HepG2 (cell line): ENCODE measurements at regions not wholly inside any gene's neighbourhood (a gene's known extent, or its start where the extent isn't known, plus 50 kb on each side); places are given as distances from the start of the nearest gene placed in this dataset.
A peak's percentile ranks its signal among the peaks of the same experiment; 100 is the strongest.

Source experiments
- ATAC-seq: fragments of 200-7000 bp; cut with Tn5 transposase; 3 replicates; pipeline ENCODE4 v1.9.1; 2020; ENCODE audit warnings: mild to moderate bottlenecking, moderate library complexity
- BruUV-seq: library from RNA; stranded (reverse); fragments of 400-500 nt; replicated peaks from 2 replicates; lab custom pipeline; 2021; lab: Mats Ljungman, UMichigan
- CTCF ChIA-PET: fragments of 300-600 bp; formaldehyde crosslinking; extraction: SDS; loops from one replicate; lab custom pipeline; 2021; ENCODE audit warnings: low total read pairs, inconsistent platforms, low intra/inter-chr PET ratio; lab: Yijun Ruan, JAX
- POLR2A ChIA-PET: fragments of 350-600 bp; sonication (Branson Sonifier 250); formaldehyde crosslinking; loops from one replicate; lab custom pipeline; 2020; ENCODE audit warnings: antibody characterized with exemption, inconsistent platforms; lab: Yijun Ruan, JAX
- DNase-seq: peaks from one replicate; pipeline ENCODE4 v3.0.0-alpha.2; 2015; ENCODE audit warnings: low spot score
- FAIRE-seq: peaks from 3 replicates; lab custom pipeline; 2011; peaks lifted over from hg19 to GRCh38; lab: Jason Lieb, UNC
- H2AFZ ChIP-seq: one replicate; pipeline ENCODE4 v1.6.1; 2011; ENCODE audit warnings: low read length, inconsistent platforms
- H3K27ac ChIP-seq: fragments of 300-600 bp; 3 replicates; pipeline ENCODE4 v1.8.0; 2011; ENCODE audit warnings: mixed run types, mild to moderate bottlenecking, mixed read lengths, low read length, inconsistent platforms; ENCODE audit not compliant: insufficient read depth; ENCODE audit errors: extremely low read length
- H3K27me3 ChIP-seq, 2 experiments: fragments of 200-600 bp in 1 of 2; 2 replicates in 1 of 2; 3 replicates in 1 of 2; pipeline versions ENCODE4 v1.6.0 to v1.8.0; 2011; ENCODE audit warnings: low read length in 2 of 2, mild to moderate bottlenecking in 2 of 2, moderate library complexity in 2 of 2, inconsistent platforms in 1 of 2; ENCODE audit not compliant: insufficient read depth in 2 of 2, control insufficient read depth in 1 of 2
- H3K36me3 ChIP-seq, 2 experiments: fragments of 200-600 bp in 1 of 2; replicated peaks in 1 of 2; 2 replicates in 1 of 2; 3 replicates in 1 of 2; pipeline versions ENCODE4 v1.5.1 to v1.8.0; 2011; ENCODE audit warnings: low read length in 2 of 2, inconsistent platforms in 1 of 2; ENCODE audit not compliant: insufficient read depth in 2 of 2, control insufficient read depth in 1 of 2
- H3K4me1 ChIP-seq: 2 replicates; pipeline ENCODE4 v1.5.1; 2012; ENCODE audit warnings: low read length, inconsistent platforms; ENCODE audit not compliant: insufficient read depth
- H3K4me2 ChIP-seq: 2 replicates; pipeline ENCODE4 v1.6.0; 2011; ENCODE audit warnings: low read depth, low read length, inconsistent platforms
- H3K4me3 ChIP-seq, 3 experiments: fragments of 200-600 bp in 1 of 3; sonication (generic), shearing (Covaris generic) in 1 of 3; replicated peaks in 1 of 3; 2 replicates each; pipeline ENCODE4 v1.5.1; 2011 to 2016; ENCODE audit warnings: low read length in 3 of 3, inconsistent platforms in 2 of 3, low read depth in 2 of 3, mild to moderate bottlenecking in 2 of 3, control low read depth in 1 of 3, mixed read lengths in 1 of 3; ENCODE audit not compliant: insufficient read depth in 1 of 3
- H3K79me2 ChIP-seq: one replicate; pipeline ENCODE4 v1.6.1; 2011; ENCODE audit warnings: low read length, inconsistent platforms; ENCODE audit not compliant: insufficient read depth
- H3K9ac ChIP-seq: 2 replicates; pipeline ENCODE4 v1.6.0; 2011; ENCODE audit warnings: mild to moderate bottlenecking, low read depth, low read length, inconsistent platforms; ENCODE audit not compliant: insufficient read depth
- H3K9me3 ChIP-seq: 2 replicates; pipeline ENCODE4 v1.5.1; 2012; ENCODE audit warnings: mild to moderate bottlenecking, low read length
- H4K20me1 ChIP-seq: 2 replicates; pipeline ENCODE4 v1.6.0; 2011; ENCODE audit warnings: inconsistent platforms, mild to moderate bottlenecking, low read length, moderate library complexity; ENCODE audit not compliant: insufficient read depth
- CBX1 ChIP-seq: IDR thresholded peaks from one replicate; pipeline ENCODE4 v1.6.1; 2016; ENCODE audit warnings: antibody characterized with exemption, low read depth
- FIP1L1 ChIP-seq: fragments of 200-400 bp; formaldehyde crosslinking; IDR thresholded peaks from 2 replicates; pipeline ENCODE4 v1.6.1; 2018; ENCODE audit warnings: low read depth, mild to moderate bottlenecking, low read length, moderate library complexity, borderline replicate concordance; ENCODE audit not compliant: insufficient read depth
- GATAD2A ChIP-seq: IDR thresholded peaks from 2 replicates; pipeline ENCODE4 v1.6.1; 2016
- IRF2 ChIP-seq: IDR thresholded peaks from 2 replicates; pipeline ENCODE4 v1.6.1; 2018; ENCODE audit warnings: missing genetic modification reagents, missing compliant biosample characterization
- NCOR1 ChIP-seq: fragments of 200-600 bp; sonication (generic); IDR thresholded peaks from 2 replicates; pipeline ENCODE4 v1.7.0; 2017; ENCODE audit warnings: antibody characterized with exemption, low read length, borderline replicate concordance
- POGZ ChIP-seq: sonication (generic); formaldehyde crosslinking; IDR thresholded peaks from 2 replicates; pipeline ENCODE4 v1.4.0; 2020; ENCODE audit warnings: mild to moderate bottlenecking, missing genetic modification reagents
- RARG ChIP-seq: sonication (generic); formaldehyde crosslinking; IDR thresholded peaks from 2 replicates; pipeline ENCODE4 v1.4.0; 2020; ENCODE audit warnings: low read depth, mild to moderate bottlenecking, missing genetic modification reagents
- SIN3B ChIP-seq: fragments of 150-350 bp; IDR thresholded peaks from 2 replicates; pipeline ENCODE4 v1.6.1; 2014; ENCODE audit warnings: low read length
- STAT5B ChIP-seq: sonication (generic); formaldehyde crosslinking; IDR thresholded peaks from 2 replicates; pipeline ENCODE4 v1.4.0; 2020; ENCODE audit warnings: missing genetic modification reagents
- TEAD3 ChIP-seq: optimal IDR thresholded peaks from 2 replicates; pipeline ENCODE3; 2016; ENCODE audit warnings: borderline replicate concordance
- YEATS2 ChIP-seq: sonication (generic); formaldehyde crosslinking; IDR thresholded peaks from 2 replicates; pipeline ENCODE4 v1.4.0; 2020; ENCODE audit warnings: missing genetic modification reagents, borderline replicate concordance
- ZFP1 ChIP-seq: IDR thresholded peaks from 2 replicates; pipeline ENCODE4 v1.6.1; 2016
- ZNF24 ChIP-seq: fragments of 450-650 bp; IDR thresholded peaks from 2 replicates; pipeline ENCODE4 v1.6.1; 2017; ENCODE audit warnings: antibody characterized with exemption, mild to moderate bottlenecking
- ZNF263 ChIP-seq: sonication (generic); formaldehyde crosslinking; IDR thresholded peaks from 2 replicates; pipeline ENCODE4 v1.4.0; 2020; ENCODE audit warnings: missing genetic modification reagents
- ZNF570 ChIP-seq: sonication (generic); formaldehyde crosslinking; IDR thresholded peaks from 2 replicates; pipeline ENCODE4 v1.4.0; 2020; ENCODE audit warnings: mild to moderate bottlenecking, missing genetic modification reagents, borderline replicate concordance
- WGBS: methylation state at CpG from one replicate; pipeline ENCODE4 v1.1.6; 2017; ENCODE audit warnings: low lambda C conversion rate; 5-methylcytosine and 5-hydroxymethylcytosine counted together
- in situ Hi-C: cut with HindIII; loops from 2 replicates; pipeline ENCODE4 v1.10.0; 2017; ENCODE audit warnings: low pct_unique_long_range_greater_than_20kb; ENCODE audit not compliant: extremely low pct_ligation_motif_present
- intact Hi-C: fragments of 100-400 bp; cut with micrococcal nuclease; formaldehyde crosslinking; loops from one replicate; pipeline ENCODE4 v1.10.0; 2022; ENCODE audit not compliant: unreplicated experiment
- TF ChIP-seq, protein P1 (sequence below): sonication (generic); formaldehyde crosslinking; IDR thresholded peaks from 2 replicates; pipeline ENCODE4 v1.5.1; 2020; ENCODE audit warnings: mild to moderate bottlenecking, missing genetic modification reagents, moderate library complexity

GRCh38 chr15:99477791-99478471, 87.9 kb upstream of the MEF2A start:
- ChIA-PET POLR2A (no interaction called here), CTCF (no interaction called here)
- Histone ChIP-seq H3K27me3 (peaks cover 0 to 8% of the 10 kb centered on the region in 2 experiments; a peak in 2 of 5 replicates), H3K9me3 (no peaks in the 10 kb centered on the region), H3K9ac (no peak overlapping the region), H4K20me1 (no peaks in the 10 kb centered on the region)
- intact Hi-C loops, result no loop called here
- 0 out of 3 replicates have a peak, but pooled peaks have one; percentile 12 for ATAC-seq
- no peak for TF ChIP-seq STAT5B (CRISPR knock-in tag)
- TF ChIP-seq, protein P1, sequence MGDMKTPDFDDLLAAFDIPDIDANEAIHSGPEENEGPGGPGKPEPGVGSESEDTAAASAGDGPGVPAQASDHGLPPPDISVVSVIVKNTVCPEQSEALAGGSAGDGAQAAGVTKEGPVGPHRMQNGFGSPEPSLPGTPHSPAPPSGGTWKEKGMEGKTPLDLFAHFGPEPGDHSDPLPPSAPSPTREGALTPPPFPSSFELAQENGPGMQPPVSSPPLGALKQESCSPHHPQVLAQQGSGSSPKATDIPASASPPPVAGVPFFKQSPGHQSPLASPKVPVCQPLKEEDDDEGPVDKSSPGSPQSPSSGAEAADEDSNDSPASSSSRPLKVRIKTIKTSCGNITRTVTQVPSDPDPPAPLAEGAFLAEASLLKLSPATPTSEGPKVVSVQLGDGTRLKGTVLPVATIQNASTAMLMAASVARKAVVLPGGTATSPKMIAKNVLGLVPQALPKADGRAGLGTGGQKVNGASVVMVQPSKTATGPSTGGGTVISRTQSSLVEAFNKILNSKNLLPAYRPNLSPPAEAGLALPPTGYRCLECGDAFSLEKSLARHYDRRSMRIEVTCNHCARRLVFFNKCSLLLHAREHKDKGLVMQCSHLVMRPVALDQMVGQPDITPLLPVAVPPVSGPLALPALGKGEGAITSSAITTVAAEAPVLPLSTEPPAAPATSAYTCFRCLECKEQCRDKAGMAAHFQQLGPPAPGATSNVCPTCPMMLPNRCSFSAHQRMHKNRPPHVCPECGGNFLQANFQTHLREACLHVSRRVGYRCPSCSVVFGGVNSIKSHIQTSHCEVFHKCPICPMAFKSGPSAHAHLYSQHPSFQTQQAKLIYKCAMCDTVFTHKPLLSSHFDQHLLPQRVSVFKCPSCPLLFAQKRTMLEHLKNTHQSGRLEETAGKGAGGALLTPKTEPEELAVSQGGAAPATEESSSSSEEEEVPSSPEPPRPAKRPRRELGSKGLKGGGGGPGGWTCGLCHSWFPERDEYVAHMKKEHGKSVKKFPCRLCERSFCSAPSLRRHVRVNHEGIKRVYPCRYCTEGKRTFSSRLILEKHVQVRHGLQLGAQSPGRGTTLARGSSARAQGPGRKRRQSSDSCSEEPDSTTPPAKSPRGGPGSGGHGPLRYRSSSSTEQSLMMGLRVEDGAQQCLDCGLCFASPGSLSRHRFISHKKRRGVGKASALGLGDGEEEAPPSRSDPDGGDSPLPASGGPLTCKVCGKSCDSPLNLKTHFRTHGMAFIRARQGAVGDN (CRISPR knock-in tag), result 0 out of 2 replicates have a peak, but pooled peaks have one; percentile 28
- TF ChIP-seq, all 625 proteins: peak for 1
- in situ Hi-C loops, result no loop called here
- FAIRE-seq (no peak), DNase-seq (no peak)
- H3K79me2 ChIP-seq, result no peaks in the 10 kb centered on the region
- BruUV-seq, result no TSS peak
- H3K4me2 ChIP-seq, result no peak overlapping the region
- H3K36me3 ChIP-seq, result no peaks in the 10 kb centered on the region
- no peak overlapping the region for H3K27ac ChIP-seq
- H3K4me3 ChIP-seq, result no peak overlapping the region
- WGBS, result 61% methylated on average over 8 of the region's 12 CpGs
- H3K4me1 ChIP-seq, result peaks cover 35% of the 10 kb centered on the region
- H2AFZ ChIP-seq, result no peak overlapping the region

DNA sequence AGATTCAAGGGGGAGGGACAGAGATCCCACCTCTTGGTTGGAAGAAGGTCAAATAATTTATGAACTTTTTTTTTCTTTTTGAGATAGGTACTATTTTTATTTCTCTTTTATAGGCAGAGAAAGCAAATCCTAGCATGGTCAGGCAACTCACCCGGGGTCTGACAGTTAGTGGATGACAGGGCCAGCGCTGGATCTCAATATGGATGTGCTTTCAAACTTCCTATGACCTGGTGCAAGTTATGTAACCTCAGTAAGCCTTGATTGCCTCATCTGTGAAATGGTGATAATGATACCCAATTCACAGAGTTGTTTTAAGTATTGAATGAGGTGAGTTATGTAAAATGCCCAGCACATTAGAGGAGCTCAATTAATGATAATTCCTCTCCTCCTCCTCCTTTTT, 86.8 kb upstream of the MEF2A start:
- no TSS peak for BruUV-seq
- H2AFZ ChIP-seq, result no peak overlapping the region
- H3K79me2 ChIP-seq, result no peaks in the 10 kb centered on the region
- intact Hi-C loops (no loop called here), in situ Hi-C loops (no loop called here)
- no peaks in the 10 kb centered on the region for H3K9me3 ChIP-seq
- no peak overlapping the region for H3K4me3 ChIP-seq
- ChIA-PET POLR2A (interaction anchor here (1.2 kb wide), 1 partner anchor 17 kb away, joined by 3 read pairs; no protein-coding TSS in a partner anchor), CTCF (no interaction called here)
- no peak overlapping the region for H3K27ac ChIP-seq
- no peak overlapping the region for H3K4me2 ChIP-seq
- no peaks in the 10 kb centered on the region for H4K20me1 ChIP-seq
- peaks cover 35% of the 10 kb centered on the region for H3K4me1 ChIP-seq
- H3K9ac ChIP-seq, result no peak overlapping the region
- ATAC-seq, result no peak
- no peaks in the 10 kb centered on the region for H3K36me3 ChIP-seq
- H3K27me3 ChIP-seq, result peaks cover 0 to 8% of the 10 kb centered on the region in 2 experiments; a peak in 2 of 5 replicates
- FAIRE-seq, result no peak
- 44% methylated on average over 2 of the region's 2 CpGs for WGBS
- no peak for DNase-seq
- TF ChIP-seq TEAD3 (no peak), ZNF263 (no peak), NCOR1 (no peak), SIN3B (no peak), FIP1L1 (no peak), ZNF570 (no peak), ZFP1 (no peak), CBX1 (no peak), RARG (CRISPR knock-in tag) (no peak), GATAD2A (CRISPR knock-in tag) (no peak), POGZ (CRISPR knock-in tag) (no peak), ZNF24 (no peak), IRF2 (no peak), YEATS2 (CRISPR knock-in tag) (no peak)
